ENCODE measurements at regions not wholly inside any gene's neighbourhood (a gene's known extent, or its start where the extent isn't known, plus 50 kb on each side); places are given as distances from the start of the nearest gene placed in this dataset.

GRCh38 chr10:80759693-80760092, 222.0 kb downstream of the SH2D4B start:
- TF ChIP-seq CTCF (IDR thresholded peaks at IDR 0.05) (no peak), POLR2A (IDR thresholded peaks at IDR 0.05) (no peak)
